GM12873 (cell line): ENCODE measurements at regions not wholly inside any gene's neighbourhood (a gene's known extent, or its start where the extent isn't known, plus 50 kb on each side); places are given as distances from the start of the nearest gene placed in this dataset.

ENCODE experiments used
- TF ChIP-seq, protein P1 (sequence below): IDR thresholded peaks from 2 replicates; pipeline ENCODE4 v1.5.1; 2012; ENCODE audit warnings: low read depth, mild to moderate bottlenecking, moderate library complexity, low read length, control low read depth; ENCODE audit not compliant: insufficient read depth; ENCODE audit errors: missing control alignments

GRCh38 chr9:78572266-78572665 lies 275.3 kb downstream of the PSAT1 start:
- TF ChIP-seq, protein P1, sequence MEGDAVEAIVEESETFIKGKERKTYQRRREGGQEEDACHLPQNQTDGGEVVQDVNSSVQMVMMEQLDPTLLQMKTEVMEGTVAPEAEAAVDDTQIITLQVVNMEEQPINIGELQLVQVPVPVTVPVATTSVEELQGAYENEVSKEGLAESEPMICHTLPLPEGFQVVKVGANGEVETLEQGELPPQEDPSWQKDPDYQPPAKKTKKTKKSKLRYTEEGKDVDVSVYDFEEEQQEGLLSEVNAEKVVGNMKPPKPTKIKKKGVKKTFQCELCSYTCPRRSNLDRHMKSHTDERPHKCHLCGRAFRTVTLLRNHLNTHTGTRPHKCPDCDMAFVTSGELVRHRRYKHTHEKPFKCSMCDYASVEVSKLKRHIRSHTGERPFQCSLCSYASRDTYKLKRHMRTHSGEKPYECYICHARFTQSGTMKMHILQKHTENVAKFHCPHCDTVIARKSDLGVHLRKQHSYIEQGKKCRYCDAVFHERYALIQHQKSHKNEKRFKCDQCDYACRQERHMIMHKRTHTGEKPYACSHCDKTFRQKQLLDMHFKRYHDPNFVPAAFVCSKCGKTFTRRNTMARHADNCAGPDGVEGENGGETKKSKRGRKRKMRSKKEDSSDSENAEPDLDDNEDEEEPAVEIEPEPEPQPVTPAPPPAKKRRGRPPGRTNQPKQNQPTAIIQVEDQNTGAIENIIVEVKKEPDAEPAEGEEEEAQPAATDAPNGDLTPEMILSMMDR, result no peak

DNA sequence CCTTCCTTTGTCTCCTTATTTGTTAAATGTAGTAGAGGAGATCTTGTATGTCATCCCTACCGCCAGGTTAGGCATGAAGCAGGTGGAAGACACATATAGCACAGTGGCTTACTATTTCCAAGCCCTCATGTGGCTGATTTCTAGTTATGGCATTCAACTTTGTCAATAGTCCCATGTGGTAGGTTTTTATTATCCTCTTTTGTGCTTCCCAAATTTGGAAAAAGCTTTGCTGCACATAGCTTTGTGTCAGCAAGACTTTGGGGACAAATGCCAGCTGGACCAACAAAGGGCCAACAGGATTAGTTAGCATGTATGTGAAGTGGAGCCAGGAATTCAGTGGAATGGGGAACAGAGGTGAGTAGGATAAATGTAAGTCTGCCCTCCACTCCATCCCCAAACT lies 276.3 kb downstream of the PSAT1 start:
- TF ChIP-seq, protein P1, result no peak

GRCh38 chr9:78573669-78574068 lies 276.7 kb downstream of the PSAT1 start:
- TF ChIP-seq, protein P1, result no peak

DNA sequence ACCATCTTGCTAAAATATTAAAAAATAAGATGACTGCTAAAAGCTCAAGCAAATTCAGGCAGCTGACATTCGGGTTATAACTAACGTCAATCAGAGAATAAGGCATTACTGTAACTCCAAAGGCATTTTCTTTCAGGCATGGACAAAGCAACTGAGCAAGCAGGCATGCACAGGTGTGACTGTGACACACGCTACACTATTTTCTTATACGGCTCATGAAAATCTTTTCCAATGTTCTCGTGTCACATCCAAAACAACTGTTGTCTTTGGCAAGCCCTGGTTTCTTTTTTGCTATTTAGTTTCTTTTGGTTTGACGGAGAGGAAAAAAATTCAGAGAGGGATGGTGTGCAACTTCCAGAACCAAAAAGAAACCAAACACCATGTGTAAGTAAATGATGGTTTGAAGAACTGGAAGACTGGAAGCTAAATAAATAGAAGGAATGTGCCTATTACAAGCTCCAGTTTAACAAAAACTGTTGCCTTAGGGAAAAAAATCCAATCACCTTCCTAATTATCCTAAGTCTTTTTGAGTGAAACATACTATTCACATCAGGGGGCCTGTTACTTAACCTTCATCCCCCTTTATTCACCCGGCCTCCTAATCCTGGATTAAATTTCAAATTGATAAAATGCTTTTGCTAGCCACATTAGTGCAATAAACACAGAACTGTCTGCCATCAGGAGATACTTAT lies 277.6 kb downstream of the PSAT1 start:
- TF ChIP-seq, protein P1, result no peak

GRCh38 chr9:78575081-78575480 lies 278.2 kb downstream of the PSAT1 start:
- TF ChIP-seq, protein P1, result no peak

DNA sequence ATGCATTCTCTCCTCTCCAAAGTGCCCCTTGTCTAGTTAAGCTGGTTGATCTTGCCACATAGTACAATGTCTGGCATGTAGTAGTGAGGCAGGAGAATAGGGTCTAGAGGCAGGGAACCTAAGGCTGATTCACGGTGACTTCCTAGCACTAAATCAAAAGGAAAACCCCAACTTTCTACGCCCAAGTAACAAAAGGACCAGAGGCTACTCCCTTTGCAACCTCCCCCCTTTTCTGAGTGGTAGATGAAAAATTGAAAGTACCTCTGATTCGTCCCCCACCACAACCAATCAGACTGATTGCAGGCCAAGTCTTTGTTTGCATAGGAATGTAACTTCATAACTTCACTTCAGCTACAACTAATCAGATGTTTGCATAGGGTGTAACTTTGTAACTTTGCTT lies 278.8 kb downstream of the PSAT1 start:
- TF ChIP-seq, protein P1, result no peak

- TF ChIP-seq, protein P1, result no peak
Measured at GRCh38 chr9:78577156-78577906, 280.4 kb downstream of the PSAT1 start.
